SH-SY5Y (cell line): ENCODE measurements at regions not wholly inside any gene's neighbourhood (a gene's known extent, or its start where the extent isn't known, plus 50 kb on each side); places are given as distances from the start of the nearest gene placed in this dataset.

Source experiments
- GATA2 ChIP-seq: IDR thresholded peaks from 2 replicates; pipeline ENCODE4 v1.6.1; 2011; ENCODE audit warnings: mild to moderate bottlenecking, low read depth, low read length
- GATA3 ChIP-seq: IDR thresholded peaks from 2 replicates; pipeline ENCODE4 v1.6.1; 2011; ENCODE audit warnings: low read depth, mild to moderate bottlenecking, low read length, moderate library complexity

DNA sequence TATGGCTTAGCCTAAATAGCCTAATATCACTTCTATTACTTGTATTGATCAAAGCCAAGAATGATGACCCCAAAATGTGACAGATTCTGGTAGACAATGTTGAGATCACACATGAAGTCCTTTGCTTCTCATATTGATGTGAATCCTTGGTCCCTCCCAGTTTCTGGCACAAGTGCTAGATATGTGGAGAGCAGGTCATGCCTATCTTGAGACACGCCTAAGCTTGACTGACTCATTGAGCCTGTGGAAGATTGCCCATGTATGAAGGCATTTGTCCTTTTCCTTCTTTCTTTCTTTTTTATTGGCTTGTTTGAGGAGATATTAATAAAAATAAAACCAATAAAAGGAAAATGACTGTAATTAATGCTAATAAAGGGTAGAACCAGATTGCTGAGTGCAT lies 54.0 kb upstream of the TMEM108 start:
- TF ChIP-seq GATA2 (no peak), GATA3 (no peak)
